DND-41 (cell line): ENCODE measurements at regions not wholly inside any gene's neighbourhood (a gene's known extent, or its start where the extent isn't known, plus 50 kb on each side); places are given as distances from the start of the nearest gene placed in this dataset.

Experiments
- CTCF ChIP-seq: IDR thresholded peaks from 2 replicates; pipeline ENCODE4 v1.5.1; 2012; ENCODE audit warnings: borderline replicate concordance, low read length, moderate library complexity, mild to moderate bottlenecking; ENCODE audit not compliant: poor library complexity, severe bottlenecking; ENCODE audit errors: extremely low read depth
- EZH2 ChIP-seq: IDR thresholded peaks from 3 replicates; pipeline ENCODE4 v1.6.1; 2012; ENCODE audit warnings: borderline replicate concordance, low read depth, mild to moderate bottlenecking, moderate library complexity, low read length, inconsistent platforms; ENCODE audit not compliant: severe bottlenecking

GRCh38 chr19:32141840-32142511, 203.4 kb upstream of the ZNF507 start:
- TF ChIP-seq CTCF (no peak), EZH2 (no peak)
